Mesothelial cell of epicardium (in vitro differentiated cells): ENCODE measurements at regions not wholly inside any gene's neighbourhood (a gene's known extent, or its start where the extent isn't known, plus 50 kb on each side); places are given as distances from the start of the nearest gene placed in this dataset.

Experiments
- DNase-seq, 2 experiments: peaks; one replicate each; pipeline ENCODE4 v3.0.0; 2021; ENCODE audit warnings: low spot score in 2 of 2; ENCODE audit not compliant: unreplicated experiment in 2 of 2
- H3K27ac Mint-ChIP-seq: 2 replicates; pipeline ENCODE4 v1.8.0; 2021; ENCODE audit warnings: mixed read lengths
- H3K27me3 Mint-ChIP-seq: 2 replicates; pipeline ENCODE4 v1.8.0; 2021; ENCODE audit warnings: low read depth, mixed read lengths
- H3K36me3 Mint-ChIP-seq: 2 replicates; pipeline ENCODE4 v1.8.0; 2021; ENCODE audit warnings: mixed read lengths
- H3K4me1 Mint-ChIP-seq: 2 replicates; pipeline ENCODE4 v1.8.0; 2021; ENCODE audit warnings: mixed read lengths
- H3K4me3 Mint-ChIP-seq: 2 replicates; pipeline ENCODE4 v1.8.0; 2021; ENCODE audit warnings: mild to moderate bottlenecking, moderate library complexity, mixed read lengths
- H3K9me3 Mint-ChIP-seq: 2 replicates; pipeline ENCODE4 v1.8.0; 2021; ENCODE audit warnings: mixed read lengths
- TF ChIP-seq, protein P1 (sequence below): fragments of 200-600 bp; sonication (generic); IDR thresholded peaks from one replicate; pipeline ENCODE4 v1.5.0; 2021; ENCODE audit warnings: antibody characterized with exemption; ENCODE audit not compliant: unreplicated experiment

GRCh38 chr1:5156416-5157120 is 502.2 kb downstream of the AJAP1 start:
- Mint-ChIP-seq H3K27me3 (peaks cover 13% of the 10 kb centered on the region), H3K4me3 (no peak overlapping the region), H3K36me3 (no peaks in the 10 kb centered on the region), H3K27ac (no peak overlapping the region), H3K9me3 (peaks cover 25% of the 10 kb centered on the region), H3K4me1 (peaks cover 5% of the 10 kb centered on the region)
- DNase-seq = no peak
- TF ChIP-seq, protein P1, sequence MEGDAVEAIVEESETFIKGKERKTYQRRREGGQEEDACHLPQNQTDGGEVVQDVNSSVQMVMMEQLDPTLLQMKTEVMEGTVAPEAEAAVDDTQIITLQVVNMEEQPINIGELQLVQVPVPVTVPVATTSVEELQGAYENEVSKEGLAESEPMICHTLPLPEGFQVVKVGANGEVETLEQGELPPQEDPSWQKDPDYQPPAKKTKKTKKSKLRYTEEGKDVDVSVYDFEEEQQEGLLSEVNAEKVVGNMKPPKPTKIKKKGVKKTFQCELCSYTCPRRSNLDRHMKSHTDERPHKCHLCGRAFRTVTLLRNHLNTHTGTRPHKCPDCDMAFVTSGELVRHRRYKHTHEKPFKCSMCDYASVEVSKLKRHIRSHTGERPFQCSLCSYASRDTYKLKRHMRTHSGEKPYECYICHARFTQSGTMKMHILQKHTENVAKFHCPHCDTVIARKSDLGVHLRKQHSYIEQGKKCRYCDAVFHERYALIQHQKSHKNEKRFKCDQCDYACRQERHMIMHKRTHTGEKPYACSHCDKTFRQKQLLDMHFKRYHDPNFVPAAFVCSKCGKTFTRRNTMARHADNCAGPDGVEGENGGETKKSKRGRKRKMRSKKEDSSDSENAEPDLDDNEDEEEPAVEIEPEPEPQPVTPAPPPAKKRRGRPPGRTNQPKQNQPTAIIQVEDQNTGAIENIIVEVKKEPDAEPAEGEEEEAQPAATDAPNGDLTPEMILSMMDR = no peak

DNA sequence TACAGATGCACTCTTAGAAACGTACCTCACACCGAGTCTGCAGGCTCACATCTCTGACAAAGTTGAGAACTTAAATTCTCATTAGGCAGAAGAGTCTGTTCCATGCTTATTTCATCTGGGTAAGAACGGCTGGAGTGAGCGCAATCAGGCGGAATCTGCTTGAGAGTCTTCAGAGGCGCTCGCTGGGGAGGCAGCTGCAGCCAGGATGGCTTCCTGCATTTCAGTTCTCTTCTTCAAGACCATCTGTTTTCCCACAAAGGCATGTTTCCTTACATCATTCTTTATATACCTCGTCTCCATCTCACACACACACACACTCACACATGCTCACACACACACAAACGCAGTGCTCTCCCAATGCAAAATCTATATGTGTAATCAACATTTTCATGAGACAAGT is 497.1 kb downstream of the AJAP1 start:
- peaks cover 25% of the 10 kb centered on the region for H3K9me3 Mint-ChIP-seq
- DNase-seq = no peak
- TF ChIP-seq, protein P1 = no peak
- no peak overlapping the region for H3K4me3 Mint-ChIP-seq
- no peaks in the 10 kb centered on the region for H3K36me3 Mint-ChIP-seq
- H3K27ac Mint-ChIP-seq = no peak overlapping the region
- H3K4me1 Mint-ChIP-seq = peaks cover 2% of the 10 kb centered on the region
- H3K27me3 Mint-ChIP-seq = peaks cover 33% of the 10 kb centered on the region

- TF ChIP-seq, protein P1 = no peak
- peaks cover 43% of the 10 kb centered on the region for H3K27me3 Mint-ChIP-seq
- DNase-seq = no peak
- no peak overlapping the region for H3K27ac Mint-ChIP-seq
- no peaks in the 10 kb centered on the region for H3K36me3 Mint-ChIP-seq
- H3K4me3 Mint-ChIP-seq = no peak overlapping the region
- H3K9me3 Mint-ChIP-seq = peaks cover 15% of the 10 kb centered on the region
- no peaks in the 10 kb centered on the region for H3K4me1 Mint-ChIP-seq
Measured at GRCh38 chr1:5150191-5150590, 495.8 kb downstream of the AJAP1 start.

DNA sequence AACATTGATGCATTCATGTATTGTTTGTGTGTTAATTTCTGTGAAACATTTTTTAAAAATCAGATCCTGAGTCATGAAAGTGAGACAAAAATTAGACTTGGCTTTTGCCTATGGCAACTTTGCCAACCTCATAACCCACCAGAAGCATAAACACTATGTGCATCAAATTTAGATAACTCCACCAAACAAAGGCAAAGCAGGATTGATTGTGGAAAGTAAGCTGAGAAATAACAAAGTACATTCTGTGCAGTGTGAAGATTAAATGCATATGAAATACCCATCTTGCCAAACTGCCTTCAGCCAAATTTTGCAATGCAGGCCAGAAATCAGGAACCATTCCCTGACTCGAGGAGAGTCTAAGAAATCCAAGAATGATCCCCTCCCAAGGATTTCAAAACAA is 493.4 kb downstream of the AJAP1 start:
- Mint-ChIP-seq H3K4me1 (no peaks in the 10 kb centered on the region), H3K36me3 (no peaks in the 10 kb centered on the region)

DNA sequence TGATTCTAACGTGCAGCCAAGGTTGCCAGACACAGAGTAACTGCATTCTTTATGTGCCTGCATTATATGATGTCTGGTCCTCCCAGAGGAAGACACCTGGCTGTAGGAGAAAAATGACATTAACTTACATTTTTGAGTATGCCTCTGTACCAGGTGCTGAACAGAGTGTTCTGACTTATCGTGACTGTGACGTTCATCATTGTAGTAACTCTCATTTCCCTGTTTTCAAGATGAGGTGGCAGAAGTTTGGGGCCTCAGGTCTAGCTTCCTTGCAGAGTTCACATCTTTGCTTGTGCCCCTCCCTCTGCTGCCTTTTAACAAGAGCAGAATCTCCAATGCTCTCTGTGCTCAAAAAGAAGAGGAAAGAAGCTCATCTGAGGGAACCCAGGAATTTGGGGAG is 488.0 kb downstream of the AJAP1 start:
- no peak overlapping the region for H3K27ac Mint-ChIP-seq
- TF ChIP-seq, protein P1 = no peak
- H3K36me3 Mint-ChIP-seq = no peaks in the 10 kb centered on the region

More for the DNA sequence above, 493.4 kb downstream of the AJAP1 start:
- no peak for DNase-seq
- Mint-ChIP-seq H3K4me3 (no peak overlapping the region), H3K27me3 (peaks cover 58% of the 10 kb centered on the region), H3K9me3 (peaks cover 6% of the 10 kb centered on the region), H3K27ac (no peak overlapping the region)
- TF ChIP-seq, protein P1 = no peak

More for the DNA sequence above, 488.0 kb downstream of the AJAP1 start:
- H3K27me3 Mint-ChIP-seq = peaks cover 61% of the 10 kb centered on the region
- no peaks in the 10 kb centered on the region for H3K4me1 Mint-ChIP-seq
- no peak for DNase-seq
- H3K4me3 Mint-ChIP-seq = no peak overlapping the region
- H3K9me3 Mint-ChIP-seq = no peaks in the 10 kb centered on the region
